Left lung (tissue), 4 donors: ENCODE measurements at regions not wholly inside any gene's neighbourhood (a gene's known extent, or its start where the extent isn't known, plus 50 kb on each side); places are given as distances from the start of the nearest gene placed in this dataset.
"Not testable (repeated sequence)": the region's sequence is repeated elsewhere in the genome, so short reads cannot be mapped to it uniquely, and the experiment has no call there.

Source experiments
- ATAC-seq: fragments of 200-7000 bp; cut with Tn5 transposase; one replicate; pipeline ENCODE4 v1.9.1; 2020; ENCODE audit warnings: moderate library complexity
- DNase-seq, 4 donors: peaks; one replicate each; pipeline ENCODE4 v3.0.0-alpha.2; 2013 to 2020
- H3K27ac ChIP-seq, 2 donors: fragments of 200-600 bp; sonication (generic) in 1 of 2; one replicate each; pipeline versions ENCODE4 v1.5.0 to v1.8.0; 2020 to 2021
- H3K27me3 ChIP-seq, 2 donors: fragments of 200-600 bp; sonication (generic) in 1 of 2; one replicate each; pipeline versions ENCODE4 v1.5.0 to v1.8.0; 2020 to 2021
- H3K36me3 ChIP-seq, 2 donors: fragments of 200-600 bp; sonication (generic) in 1 of 2; one replicate each; pipeline versions ENCODE4 v1.5.0 to v1.8.0; 2020 to 2021
- H3K4me1 ChIP-seq, 2 donors: fragments of 200-600 bp; one replicate each; pipeline ENCODE4 v1.8.0; 2021
- H3K4me3 ChIP-seq, 2 donors: fragments of 200-600 bp; sonication (generic) in 1 of 2; one replicate each; pipeline versions ENCODE4 v1.5.0 to v1.8.0; 2020 to 2021; ENCODE audit warnings: mild to moderate bottlenecking in 1 of 2
- H3K9me3 ChIP-seq, 2 donors: fragments of 200-600 bp; sonication (generic) in 1 of 2; one replicate each; pipeline versions ENCODE4 v1.5.0 to v1.8.0; 2020 to 2021
- intact Hi-C, 2 donors: fragments of 100-400 bp; cut with DNase I; formaldehyde crosslinking; loops; one replicate each; pipeline versions ENCODE4 v1.11.2 to v1.14.2; 2022
- donor health status: DM: no; HTN: yes; CAD: no.
- donor health status: DM: no; HTN: no; CAD: no.

GRCh38 chr2:131309833-131310232 is 54.1 kb downstream of the RAB6D start:
- H3K9me3 ChIP-seq, DNase-seq, H3K27ac ChIP-seq, H3K4me3 ChIP-seq, intact Hi-C loops, H3K4me1 ChIP-seq, H3K27me3 ChIP-seq, ATAC-seq, H3K36me3 ChIP-seq: not testable (repeated sequence)

DNA sequence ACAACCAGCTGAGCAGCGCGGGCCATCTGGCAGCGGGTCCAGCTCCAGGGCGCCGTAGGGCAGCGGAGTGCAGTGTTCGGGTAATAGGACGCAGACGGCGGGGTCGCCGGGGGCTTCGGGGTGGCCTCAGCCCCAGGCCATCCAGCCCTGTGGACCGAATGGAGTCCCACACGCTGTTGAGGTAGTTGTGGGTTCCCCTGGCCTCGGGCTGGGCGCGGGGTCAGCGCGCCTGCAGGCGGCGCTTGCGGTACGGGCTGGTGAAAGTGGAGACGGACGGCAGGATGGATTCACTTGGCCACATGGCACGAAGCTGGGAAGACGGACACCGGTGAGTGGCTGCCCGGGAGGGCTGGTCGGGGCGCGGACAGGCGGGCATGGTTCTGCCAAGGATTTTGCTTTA is 63.8 kb downstream of the RAB6D start:
- H3K4me3 ChIP-seq, H3K36me3 ChIP-seq, intact Hi-C loops, ATAC-seq, H3K27ac ChIP-seq, H3K9me3 ChIP-seq, H3K4me1 ChIP-seq: not testable (repeated sequence)
- peak in 1 of 4 donors; percentile 49 for DNase-seq
- H3K27me3 ChIP-seq = peaks cover 0 to 17% of the 10 kb centered on the region in 2 donors

DNA sequence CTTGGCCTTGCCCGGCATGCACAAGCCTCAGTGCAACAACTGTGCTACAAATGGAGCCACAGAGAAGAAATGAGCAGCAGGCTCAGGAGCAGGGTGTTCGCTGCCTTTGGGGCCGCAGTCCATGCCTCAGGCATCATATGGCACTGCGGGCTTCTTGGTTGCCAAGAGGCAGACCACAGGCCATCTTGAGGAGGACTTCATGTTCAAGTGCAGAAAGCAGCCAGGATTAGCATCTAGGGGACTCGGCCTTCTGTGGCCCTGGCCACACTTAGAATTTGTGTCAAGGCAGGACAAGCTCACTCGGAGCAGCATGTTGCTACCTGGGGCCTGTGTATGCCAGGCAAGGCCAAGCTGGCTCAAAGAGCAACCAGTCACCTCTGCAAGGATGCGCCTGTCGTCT is 68.5 kb downstream of the POTEE start:
- DNase-seq, H3K27ac ChIP-seq, ATAC-seq, H3K36me3 ChIP-seq, H3K4me1 ChIP-seq, intact Hi-C loops, H3K27me3 ChIP-seq, H3K4me3 ChIP-seq, H3K9me3 ChIP-seq: not testable (repeated sequence)

- H3K27me3 ChIP-seq, H3K9me3 ChIP-seq, H3K36me3 ChIP-seq, H3K27ac ChIP-seq, H3K4me3 ChIP-seq, ATAC-seq, H3K4me1 ChIP-seq, intact Hi-C loops: not testable (repeated sequence)
- DNase-seq = peak in 1 of 4 donors; percentile 44
Observed at GRCh38 chr2:131277289-131277688, 68.0 kb downstream of the POTEE start.

GRCh38 chr2:131272019-131272418 is 62.7 kb downstream of the POTEE start:
- H3K4me3 ChIP-seq, H3K27me3 ChIP-seq, intact Hi-C loops, ATAC-seq, H3K27ac ChIP-seq, H3K9me3 ChIP-seq, H3K4me1 ChIP-seq, H3K36me3 ChIP-seq: not testable (repeated sequence)
- DNase-seq = peak in 1 of 4 donors; percentile 51

DNA sequence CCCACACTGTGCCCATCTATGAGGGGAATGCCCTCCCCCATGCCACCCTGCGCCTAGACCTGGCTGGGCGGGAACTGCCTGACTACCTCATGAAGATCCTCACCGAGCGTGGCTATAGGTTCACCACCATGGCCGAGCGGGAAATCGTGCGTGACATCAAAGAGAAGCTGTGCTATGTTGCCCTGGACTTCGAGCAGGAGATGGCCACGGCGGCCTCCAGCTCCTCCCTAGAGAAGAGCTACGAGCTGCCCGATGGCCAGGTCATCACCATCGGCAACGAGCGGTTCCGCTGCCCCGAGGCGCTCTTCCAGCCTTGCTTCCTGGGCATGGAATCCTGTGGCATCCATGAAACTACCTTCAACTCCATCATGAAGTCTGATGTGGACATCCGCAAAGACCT is 54.7 kb downstream of the POTEE start:
- H3K4me1 ChIP-seq, H3K9me3 ChIP-seq, intact Hi-C loops, H3K27ac ChIP-seq, H3K4me3 ChIP-seq, ATAC-seq, H3K27me3 ChIP-seq, H3K36me3 ChIP-seq: not testable (repeated sequence)
- DNase-seq = peak in 1 of 4 donors; percentile 71
